WTC11 (cell line): ENCODE measurements at regions not wholly inside any gene's neighbourhood (a gene's known extent, or its start where the extent isn't known, plus 50 kb on each side); places are given as distances from the start of the nearest gene placed in this dataset.

ENCODE experiments used
- ATF6 ChIP-seq: sonication (generic); formaldehyde crosslinking; IDR thresholded peaks from 2 replicates; pipeline ENCODE4 v1.8.1; 2023; ENCODE audit warnings: mild to moderate bottlenecking, missing genetic modification reagents
- CTCF ChIP-seq: fragments of 200-600 bp; IDR thresholded peaks from 2 replicates; pipeline ENCODE4 v1.8.0; 2022; ENCODE audit warnings: antibody characterized with exemption
- FOXJ3 ChIP-seq: sonication (generic); formaldehyde crosslinking; IDR thresholded peaks from 2 replicates; pipeline ENCODE4 v1.9.0; 2021; ENCODE audit warnings: missing genetic modification reagents, mild to moderate bottlenecking, borderline replicate concordance
- NFYB ChIP-seq: sonication (generic); formaldehyde crosslinking; conservative IDR thresholded peaks from 2 replicates; pipeline ENCODE4 v1.8.0; 2022; ENCODE audit warnings: low read depth, missing genetic modification reagents
- RELA ChIP-seq: sonication (generic); formaldehyde crosslinking; IDR thresholded peaks from 2 replicates; pipeline ENCODE4 v1.8.1; 2022; ENCODE audit warnings: missing genetic modification reagents, mild to moderate bottlenecking, borderline replicate concordance
- TCF7 ChIP-seq: sonication (generic); formaldehyde crosslinking; IDR thresholded peaks from 2 replicates; pipeline ENCODE4 v1.8.0; 2022; ENCODE audit warnings: mild to moderate bottlenecking, low read depth, missing genetic modification reagents, moderate library complexity
- USF2 ChIP-seq: sonication (generic); formaldehyde crosslinking; IDR thresholded peaks from 2 replicates; pipeline ENCODE4 v1.8.1; 2023; ENCODE audit warnings: mild to moderate bottlenecking, missing genetic modification reagents, moderate library complexity
- ZNF416 ChIP-seq: fragments of 250-450 bp; sonication (Bioruptor Pico); IDR thresholded peaks from 2 replicates; pipeline ENCODE4 v1.9.0; 2021; ENCODE audit warnings: mild to moderate bottlenecking, inconsistent platforms
- TF ChIP-seq, protein P1 (sequence below): sonication (generic); formaldehyde crosslinking; IDR thresholded peaks from 2 replicates; pipeline ENCODE4 v1.8.1; 2023; ENCODE audit warnings: mild to moderate bottlenecking, missing genetic modification reagents, borderline replicate concordance
- TF ChIP-seq, protein P2 (sequence below): sonication (generic); formaldehyde crosslinking; IDR thresholded peaks from 2 replicates; pipeline ENCODE4 v1.8.0; 2022; ENCODE audit warnings: mild to moderate bottlenecking, missing genetic modification reagents
- TF ChIP-seq, protein P3 (sequence below): sonication (generic); formaldehyde crosslinking; IDR thresholded peaks from 2 replicates; pipeline ENCODE4 v1.8.0; 2022; ENCODE audit warnings: missing genetic modification reagents
- TF ChIP-seq, protein P4 (sequence below): sonication (generic); formaldehyde crosslinking; IDR thresholded peaks from 2 replicates; pipeline ENCODE4 v1.8.0; 2023; ENCODE audit warnings: mild to moderate bottlenecking, missing genetic modification reagents

DNA sequence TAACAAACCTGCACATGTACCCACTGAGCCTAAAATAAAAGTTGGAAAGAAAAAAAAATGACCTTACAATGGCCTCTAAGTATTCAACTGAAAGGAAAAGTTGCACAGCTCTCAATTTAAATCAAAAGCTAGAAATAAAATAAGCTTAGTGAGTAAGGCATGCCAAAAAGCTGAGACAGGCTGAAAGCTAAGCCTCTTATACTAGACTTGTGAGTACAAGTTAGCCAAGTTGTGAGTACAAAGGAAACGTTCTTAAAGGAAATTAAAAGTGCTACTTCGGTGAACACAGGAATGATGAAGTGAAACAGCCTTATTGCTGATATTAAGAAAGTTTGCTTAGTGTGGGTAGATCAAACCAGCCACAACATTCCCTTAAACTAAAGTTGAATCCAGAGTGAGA lies 707.9 kb upstream of the PITX2 start:
- no peak for TF ChIP-seq RELA (CRISPR knock-in tag)
- TF ChIP-seq NFYB (CRISPR knock-in tag): no peak
- no peak for TF ChIP-seq CTCF
- no peak for TF ChIP-seq FOXJ3 (CRISPR knock-in tag)
- TF ChIP-seq TCF7 (CRISPR knock-in tag): no peak
- TF ChIP-seq, protein P1, sequence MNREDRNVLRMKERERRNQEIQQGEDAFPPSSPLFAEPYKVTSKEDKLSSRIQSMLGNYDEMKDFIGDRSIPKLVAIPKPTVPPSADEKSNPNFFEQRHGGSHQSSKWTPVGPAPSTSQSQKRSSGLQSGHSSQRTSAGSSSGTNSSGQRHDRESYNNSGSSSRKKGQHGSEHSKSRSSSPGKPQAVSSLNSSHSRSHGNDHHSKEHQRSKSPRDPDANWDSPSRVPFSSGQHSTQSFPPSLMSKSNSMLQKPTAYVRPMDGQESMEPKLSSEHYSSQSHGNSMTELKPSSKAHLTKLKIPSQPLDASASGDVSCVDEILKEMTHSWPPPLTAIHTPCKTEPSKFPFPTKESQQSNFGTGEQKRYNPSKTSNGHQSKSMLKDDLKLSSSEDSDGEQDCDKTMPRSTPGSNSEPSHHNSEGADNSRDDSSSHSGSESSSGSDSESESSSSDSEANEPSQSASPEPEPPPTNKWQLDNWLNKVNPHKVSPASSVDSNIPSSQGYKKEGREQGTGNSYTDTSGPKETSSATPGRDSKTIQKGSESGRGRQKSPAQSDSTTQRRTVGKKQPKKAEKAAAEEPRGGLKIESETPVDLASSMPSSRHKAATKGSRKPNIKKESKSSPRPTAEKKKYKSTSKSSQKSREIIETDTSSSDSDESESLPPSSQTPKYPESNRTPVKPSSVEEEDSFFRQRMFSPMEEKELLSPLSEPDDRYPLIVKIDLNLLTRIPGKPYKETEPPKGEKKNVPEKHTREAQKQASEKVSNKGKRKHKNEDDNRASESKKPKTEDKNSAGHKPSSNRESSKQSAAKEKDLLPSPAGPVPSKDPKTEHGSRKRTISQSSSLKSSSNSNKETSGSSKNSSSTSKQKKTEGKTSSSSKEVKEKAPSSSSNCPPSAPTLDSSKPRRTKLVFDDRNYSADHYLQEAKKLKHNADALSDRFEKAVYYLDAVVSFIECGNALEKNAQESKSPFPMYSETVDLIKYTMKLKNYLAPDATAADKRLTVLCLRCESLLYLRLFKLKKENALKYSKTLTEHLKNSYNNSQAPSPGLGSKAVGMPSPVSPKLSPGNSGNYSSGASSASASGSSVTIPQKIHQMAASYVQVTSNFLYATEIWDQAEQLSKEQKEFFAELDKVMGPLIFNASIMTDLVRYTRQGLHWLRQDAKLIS (CRISPR knock-in tag): no peak
- TF ChIP-seq, protein P2, sequence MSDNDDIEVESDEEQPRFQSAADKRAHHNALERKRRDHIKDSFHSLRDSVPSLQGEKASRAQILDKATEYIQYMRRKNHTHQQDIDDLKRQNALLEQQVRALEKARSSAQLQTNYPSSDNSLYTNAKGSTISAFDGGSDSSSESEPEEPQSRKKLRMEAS (CRISPR knock-in tag): no peak
- TF ChIP-seq USF2 (CRISPR knock-in tag): no peak
- TF ChIP-seq, protein P3, sequence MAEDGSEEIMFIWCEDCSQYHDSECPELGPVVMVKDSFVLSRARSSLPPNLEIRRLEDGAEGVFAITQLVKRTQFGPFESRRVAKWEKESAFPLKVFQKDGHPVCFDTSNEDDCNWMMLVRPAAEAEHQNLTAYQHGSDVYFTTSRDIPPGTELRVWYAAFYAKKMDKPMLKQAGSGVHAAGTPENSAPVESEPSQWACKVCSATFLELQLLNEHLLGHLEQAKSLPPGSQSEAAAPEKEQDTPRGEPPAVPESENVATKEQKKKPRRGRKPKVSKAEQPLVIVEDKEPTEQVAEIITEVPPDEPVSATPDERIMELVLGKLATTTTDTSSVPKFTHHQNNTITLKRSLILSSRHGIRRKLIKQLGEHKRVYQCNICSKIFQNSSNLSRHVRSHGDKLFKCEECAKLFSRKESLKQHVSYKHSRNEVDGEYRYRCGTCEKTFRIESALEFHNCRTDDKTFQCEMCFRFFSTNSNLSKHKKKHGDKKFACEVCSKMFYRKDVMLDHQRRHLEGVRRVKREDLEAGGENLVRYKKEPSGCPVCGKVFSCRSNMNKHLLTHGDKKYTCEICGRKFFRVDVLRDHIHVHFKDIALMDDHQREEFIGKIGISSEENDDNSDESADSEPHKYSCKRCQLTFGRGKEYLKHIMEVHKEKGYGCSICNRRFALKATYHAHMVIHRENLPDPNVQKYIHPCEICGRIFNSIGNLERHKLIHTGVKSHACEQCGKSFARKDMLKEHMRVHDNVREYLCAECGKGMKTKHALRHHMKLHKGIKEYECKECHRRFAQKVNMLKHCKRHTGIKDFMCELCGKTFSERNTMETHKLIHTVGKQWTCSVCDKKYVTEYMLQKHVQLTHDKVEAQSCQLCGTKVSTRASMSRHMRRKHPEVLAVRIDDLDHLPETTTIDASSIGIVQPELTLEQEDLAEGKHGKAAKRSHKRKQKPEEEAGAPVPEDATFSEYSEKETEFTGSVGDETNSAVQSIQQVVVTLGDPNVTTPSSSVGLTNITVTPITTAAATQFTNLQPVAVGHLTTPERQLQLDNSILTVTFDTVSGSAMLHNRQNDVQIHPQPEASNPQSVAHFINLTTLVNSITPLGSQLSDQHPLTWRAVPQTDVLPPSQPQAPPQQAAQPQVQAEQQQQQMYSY: no peak
- TF ChIP-seq ATF6 (CRISPR knock-in tag): no peak
- TF ChIP-seq, protein P4, sequence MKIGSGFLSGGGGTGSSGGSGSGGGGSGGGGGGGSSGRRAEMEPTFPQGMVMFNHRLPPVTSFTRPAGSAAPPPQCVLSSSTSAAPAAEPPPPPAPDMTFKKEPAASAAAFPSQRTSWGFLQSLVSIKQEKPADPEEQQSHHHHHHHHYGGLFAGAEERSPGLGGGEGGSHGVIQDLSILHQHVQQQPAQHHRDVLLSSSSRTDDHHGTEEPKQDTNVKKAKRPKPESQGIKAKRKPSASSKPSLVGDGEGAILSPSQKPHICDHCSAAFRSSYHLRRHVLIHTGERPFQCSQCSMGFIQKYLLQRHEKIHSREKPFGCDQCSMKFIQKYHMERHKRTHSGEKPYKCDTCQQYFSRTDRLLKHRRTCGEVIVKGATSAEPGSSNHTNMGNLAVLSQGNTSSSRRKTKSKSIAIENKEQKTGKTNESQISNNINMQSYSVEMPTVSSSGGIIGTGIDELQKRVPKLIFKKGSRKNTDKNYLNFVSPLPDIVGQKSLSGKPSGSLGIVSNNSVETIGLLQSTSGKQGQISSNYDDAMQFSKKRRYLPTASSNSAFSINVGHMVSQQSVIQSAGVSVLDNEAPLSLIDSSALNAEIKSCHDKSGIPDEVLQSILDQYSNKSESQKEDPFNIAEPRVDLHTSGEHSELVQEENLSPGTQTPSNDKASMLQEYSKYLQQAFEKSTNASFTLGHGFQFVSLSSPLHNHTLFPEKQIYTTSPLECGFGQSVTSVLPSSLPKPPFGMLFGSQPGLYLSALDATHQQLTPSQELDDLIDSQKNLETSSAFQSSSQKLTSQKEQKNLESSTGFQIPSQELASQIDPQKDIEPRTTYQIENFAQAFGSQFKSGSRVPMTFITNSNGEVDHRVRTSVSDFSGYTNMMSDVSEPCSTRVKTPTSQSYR: no peak
- TF ChIP-seq ZNF416 (CRISPR knock-in tag): no peak
